AG04450 (cell line): ENCODE measurements at regions not wholly inside any gene's neighbourhood (a gene's known extent, or its start where the extent isn't known, plus 50 kb on each side); places are given as distances from the start of the nearest gene placed in this dataset.

ENCODE experiments used
- CTCF ChIA-PET: fragments of 300-600, 350-600 bp; formaldehyde crosslinking; extraction: SDS; loops from one replicate; lab custom pipeline; 2022; ENCODE audit warnings: antibody characterized with exemption, inconsistent platforms; lab: Charles Lee
- POLR2A ChIA-PET: fragments of 350-600 bp; formaldehyde crosslinking; extraction: SDS; loops from one replicate; lab custom pipeline; 2021; ENCODE audit warnings: antibody characterized with exemption, inconsistent platforms; lab: Yijun Ruan, JAX
- DNase-seq: peaks from one replicate; pipeline ENCODE4 v3.0.0-alpha.2; 2011; ENCODE audit warnings: low read depth, low spot score
- H3K27ac ChIP-seq: one replicate; pipeline ENCODE4 v1.5.1; 2012; ENCODE audit warnings: low read depth, low read length, control low read depth
- H3K27me3 ChIP-seq: one replicate; pipeline ENCODE4 v1.6.0; 2012; ENCODE audit warnings: low read length; ENCODE audit not compliant: control insufficient read depth, insufficient read depth
- H3K4me3 ChIP-seq: 2 replicates; pipeline ENCODE4 v1.5.1; 2011; ENCODE audit warnings: mild to moderate bottlenecking, low read depth, low read length, control low read depth
- H3K9me3 ChIP-seq: 2 replicates; pipeline ENCODE4 v1.5.1; 2012; ENCODE audit warnings: low read length; ENCODE audit not compliant: control insufficient read depth, insufficient read depth
- TF ChIP-seq, protein P1 (sequence below): IDR thresholded peaks from 2 replicates; pipeline ENCODE4 v1.5.1; 2011; ENCODE audit warnings: low read depth, low read length, control low read depth, inconsistent platforms

DNA sequence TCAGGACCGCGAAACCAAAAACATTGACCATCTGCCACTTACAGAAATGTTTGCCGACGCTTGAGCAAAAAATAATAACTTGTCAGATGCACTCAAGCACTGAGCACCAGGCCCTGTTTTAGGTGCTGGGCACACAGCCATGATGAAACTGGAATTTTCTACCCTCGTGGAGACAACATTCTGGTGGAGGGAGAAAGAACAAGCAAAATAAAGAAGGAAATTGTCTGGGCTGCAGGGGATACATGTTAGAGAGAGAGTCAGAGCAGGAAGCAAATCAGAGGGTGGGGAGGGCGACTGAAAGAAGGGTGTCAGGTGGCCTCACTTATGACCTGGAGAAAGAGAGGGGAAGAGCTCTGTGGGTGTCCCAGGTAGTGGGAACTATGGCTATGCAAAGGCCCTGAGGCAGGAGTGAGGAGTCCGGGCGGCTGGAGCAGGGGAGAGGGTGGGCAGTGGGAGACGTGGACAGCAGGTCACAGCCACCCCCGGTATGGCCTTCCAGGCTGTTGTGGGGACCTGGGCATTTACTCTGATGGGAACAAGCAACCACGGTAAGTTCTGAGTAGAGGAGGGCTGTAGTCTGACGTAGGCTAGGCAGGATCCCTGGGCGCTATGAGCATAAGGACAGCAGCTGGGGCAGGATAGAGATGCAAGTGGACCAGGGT, 78.8 kb downstream of the MYEOV start:
- TF ChIP-seq, protein P1, sequence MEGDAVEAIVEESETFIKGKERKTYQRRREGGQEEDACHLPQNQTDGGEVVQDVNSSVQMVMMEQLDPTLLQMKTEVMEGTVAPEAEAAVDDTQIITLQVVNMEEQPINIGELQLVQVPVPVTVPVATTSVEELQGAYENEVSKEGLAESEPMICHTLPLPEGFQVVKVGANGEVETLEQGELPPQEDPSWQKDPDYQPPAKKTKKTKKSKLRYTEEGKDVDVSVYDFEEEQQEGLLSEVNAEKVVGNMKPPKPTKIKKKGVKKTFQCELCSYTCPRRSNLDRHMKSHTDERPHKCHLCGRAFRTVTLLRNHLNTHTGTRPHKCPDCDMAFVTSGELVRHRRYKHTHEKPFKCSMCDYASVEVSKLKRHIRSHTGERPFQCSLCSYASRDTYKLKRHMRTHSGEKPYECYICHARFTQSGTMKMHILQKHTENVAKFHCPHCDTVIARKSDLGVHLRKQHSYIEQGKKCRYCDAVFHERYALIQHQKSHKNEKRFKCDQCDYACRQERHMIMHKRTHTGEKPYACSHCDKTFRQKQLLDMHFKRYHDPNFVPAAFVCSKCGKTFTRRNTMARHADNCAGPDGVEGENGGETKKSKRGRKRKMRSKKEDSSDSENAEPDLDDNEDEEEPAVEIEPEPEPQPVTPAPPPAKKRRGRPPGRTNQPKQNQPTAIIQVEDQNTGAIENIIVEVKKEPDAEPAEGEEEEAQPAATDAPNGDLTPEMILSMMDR: no peak
- POLR2A ChIA-PET: no interaction called here

DNA sequence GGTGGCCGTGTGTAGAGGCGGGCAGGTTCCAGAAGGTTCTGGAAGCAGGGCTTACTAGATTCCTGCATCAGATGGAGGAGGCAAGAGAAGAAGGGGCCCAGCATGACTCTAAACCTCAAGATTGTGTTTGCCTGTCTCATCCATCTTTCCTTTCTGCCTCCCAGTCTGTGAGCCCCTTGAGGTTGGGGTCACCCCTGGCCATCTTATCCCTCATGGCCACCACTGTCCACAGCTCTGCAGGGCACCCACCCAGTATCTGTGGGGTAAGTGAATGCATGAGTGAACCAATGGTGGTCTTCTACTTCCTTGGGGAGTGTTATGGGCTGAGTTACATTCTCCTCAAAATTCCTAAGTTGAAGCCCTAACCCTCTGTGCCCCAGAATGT, 79.3 kb downstream of the MYEOV start:
- no peak overlapping the region for H3K4me3 ChIP-seq
- TF ChIP-seq, protein P1: no peak
- ChIA-PET CTCF (no interaction called here), POLR2A (no interaction called here)
- peaks cover 10% of the 10 kb centered on the region for H3K9me3 ChIP-seq
- DNase-seq: no peak
- no peak overlapping the region for H3K27ac ChIP-seq
- no peaks in the 10 kb centered on the region for H3K27me3 ChIP-seq

More for the DNA sequence above, 78.8 kb downstream of the MYEOV start:
- Histone ChIP-seq H3K4me3 (no peak overlapping the region), H3K27me3 (no peaks in the 10 kb centered on the region), H3K27ac (no peak overlapping the region), H3K9me3 (peaks cover 10% of the 10 kb centered on the region)
- no peak for DNase-seq
- CTCF ChIA-PET: no interaction called here

DNA sequence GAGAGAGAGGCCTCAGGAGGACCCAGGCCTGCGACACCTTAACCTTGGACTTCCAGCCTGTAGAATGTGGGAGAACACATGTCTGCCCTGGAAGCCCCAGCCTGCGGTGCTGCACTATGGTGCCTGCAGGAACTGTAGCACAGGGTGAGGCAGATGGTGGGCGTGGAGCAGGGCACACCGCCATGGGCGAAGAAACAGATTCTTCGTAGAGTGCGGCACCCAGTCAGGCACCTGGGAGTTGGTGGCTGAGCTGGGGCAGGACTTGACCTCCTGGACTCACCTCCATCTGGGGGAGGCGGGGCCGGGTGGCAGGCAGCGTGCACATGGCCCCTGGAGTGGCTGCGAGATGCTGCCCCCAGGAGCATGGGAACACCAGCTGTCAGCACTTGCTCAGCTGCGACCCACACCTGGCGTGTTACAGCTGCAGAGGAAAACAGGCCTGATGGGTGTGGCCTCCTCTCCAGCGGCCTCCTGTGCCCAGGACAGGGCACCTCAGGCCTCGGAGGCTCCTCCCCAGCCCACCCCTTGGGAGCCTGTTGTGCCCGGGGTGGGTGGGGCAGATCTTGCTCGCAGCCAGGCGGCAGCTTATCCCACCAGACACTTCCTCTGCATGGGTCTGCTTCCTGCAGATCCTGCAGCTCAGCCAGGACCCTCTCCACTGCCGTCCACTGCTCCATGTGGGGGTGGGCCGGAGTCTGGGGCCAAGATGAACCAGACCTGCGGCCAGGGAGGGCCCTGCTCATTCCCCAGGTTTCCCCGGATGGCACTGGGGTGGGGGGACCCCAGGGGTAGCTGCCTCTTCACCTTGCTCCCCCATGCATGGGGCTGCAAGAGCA, 80.4 kb downstream of the MYEOV start:
- CTCF ChIA-PET: no interaction called here
- H3K27ac ChIP-seq: no peak overlapping the region
- H3K4me3 ChIP-seq: no peak overlapping the region
- POLR2A ChIA-PET: no interaction called here
- TF ChIP-seq, protein P1: no peak
- peaks cover 8% of the 10 kb centered on the region for H3K9me3 ChIP-seq
- DNase-seq: no peak
- H3K27me3 ChIP-seq: no peaks in the 10 kb centered on the region

DNA sequence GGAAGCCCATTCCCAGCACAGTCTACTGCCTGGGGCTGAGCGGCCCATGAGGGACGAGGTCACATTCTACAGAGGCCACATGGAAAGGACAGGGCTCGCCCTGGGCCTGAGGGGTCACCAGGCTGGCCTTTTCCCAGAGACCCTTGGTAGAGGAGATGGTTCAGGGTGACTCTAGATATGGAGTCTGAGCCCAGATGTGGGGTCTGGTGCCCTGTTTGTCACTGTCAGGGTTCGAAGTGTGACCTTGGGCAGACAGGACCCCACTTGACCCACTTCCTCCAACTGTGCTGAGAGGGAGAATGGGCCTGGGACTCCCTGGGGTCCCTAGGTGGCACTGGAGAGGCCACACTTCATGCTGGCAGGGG, 81.0 kb downstream of the MYEOV start:
- Histone ChIP-seq H3K4me3 (no peak overlapping the region), H3K27me3 (no peaks in the 10 kb centered on the region), H3K9me3 (peaks cover 5% of the 10 kb centered on the region), H3K27ac (no peak overlapping the region)
- DNase-seq: no peak
- CTCF ChIA-PET: no interaction called here
- TF ChIP-seq, protein P1: no peak
- POLR2A ChIA-PET: no interaction called here

DNA sequence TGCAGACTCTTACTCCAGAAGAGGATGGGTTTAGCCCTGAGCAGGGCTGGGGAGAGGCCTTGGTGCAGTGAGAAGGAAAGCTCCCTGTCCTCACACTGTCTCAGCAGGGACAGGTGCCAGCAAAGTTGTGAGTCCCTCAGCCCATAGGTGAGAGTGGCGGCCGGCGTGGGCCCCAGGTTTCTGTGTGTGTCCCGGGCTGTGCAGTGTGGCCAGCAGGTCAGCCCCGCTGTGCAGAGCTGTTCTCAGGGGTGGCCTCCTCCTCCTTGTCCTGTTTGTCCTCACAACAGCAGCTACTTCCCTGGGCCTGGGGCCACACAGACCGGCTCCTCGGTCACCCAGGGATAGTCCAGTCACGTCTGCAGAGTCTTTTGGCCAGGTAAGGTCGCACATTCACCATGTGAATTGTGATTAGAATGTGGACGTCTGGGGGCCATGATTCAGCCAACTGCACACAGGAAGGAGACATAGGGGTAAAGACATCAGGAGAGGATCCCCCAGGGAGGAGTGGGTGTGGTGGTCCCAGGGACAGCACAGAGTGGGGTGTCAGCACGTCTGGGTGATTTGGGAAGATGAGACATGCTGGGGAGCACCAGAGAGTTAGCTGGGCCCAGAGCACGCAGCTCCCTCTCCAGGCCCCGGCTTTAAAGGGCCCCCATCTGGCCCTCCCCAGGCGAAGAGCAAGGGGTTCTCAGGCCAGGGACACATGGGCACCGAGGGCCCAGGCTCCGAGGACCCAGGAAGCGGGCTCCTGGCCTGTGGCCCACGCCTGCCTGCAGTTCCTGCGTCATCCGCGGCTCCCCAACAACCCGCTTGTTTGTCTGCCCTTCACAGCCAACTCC, 81.6 kb downstream of the MYEOV start:
- H3K27me3 ChIP-seq: no peaks in the 10 kb centered on the region
- no peak overlapping the region for H3K4me3 ChIP-seq
- TF ChIP-seq, protein P1: no peak
- CTCF ChIA-PET: no interaction called here
- peaks cover under 1% of the 10 kb centered on the region for H3K9me3 ChIP-seq
- no peak for DNase-seq
- POLR2A ChIA-PET: no interaction called here
- no peak overlapping the region for H3K27ac ChIP-seq
